Astrocyte of the hippocampus (primary cell): ENCODE measurements at regions not wholly inside any gene's neighbourhood (a gene's known extent, or its start where the extent isn't known, plus 50 kb on each side); places are given as distances from the start of the nearest gene placed in this dataset.
"Not testable (repeated sequence)": the region's sequence is repeated elsewhere in the genome, so short reads cannot be mapped to it uniquely, and the experiment has no call there.

Experiments
- DNase-seq: peaks from one replicate; pipeline ENCODE4 v3.0.0; 2011; ENCODE audit warnings: low read depth, low spot score

GRCh38 chr6:67563671-67564070 is 1071.4 kb upstream of the ADGRB3 start:
- no peak for DNase-seq

DNA sequence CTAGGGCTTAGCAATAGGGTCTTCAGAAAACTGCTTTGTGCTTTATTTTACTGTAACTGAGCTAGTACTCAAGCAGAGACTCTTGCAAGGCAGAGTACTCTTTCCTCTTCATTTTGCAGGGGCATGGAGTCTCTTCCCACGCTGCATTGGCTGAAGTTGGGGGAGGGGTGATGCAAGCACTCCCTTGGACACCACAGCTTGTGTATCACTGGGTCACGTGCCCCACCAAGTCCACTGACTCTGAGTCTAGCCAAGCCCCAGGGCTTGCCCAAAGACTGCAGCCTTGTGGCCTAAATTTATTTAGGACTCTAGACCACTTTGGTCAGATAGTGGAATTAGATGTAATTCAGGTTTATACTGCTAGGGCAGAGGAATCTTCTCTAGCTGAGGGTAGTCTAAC is 1075.0 kb upstream of the ADGRB3 start:
- no peak for DNase-seq

DNA sequence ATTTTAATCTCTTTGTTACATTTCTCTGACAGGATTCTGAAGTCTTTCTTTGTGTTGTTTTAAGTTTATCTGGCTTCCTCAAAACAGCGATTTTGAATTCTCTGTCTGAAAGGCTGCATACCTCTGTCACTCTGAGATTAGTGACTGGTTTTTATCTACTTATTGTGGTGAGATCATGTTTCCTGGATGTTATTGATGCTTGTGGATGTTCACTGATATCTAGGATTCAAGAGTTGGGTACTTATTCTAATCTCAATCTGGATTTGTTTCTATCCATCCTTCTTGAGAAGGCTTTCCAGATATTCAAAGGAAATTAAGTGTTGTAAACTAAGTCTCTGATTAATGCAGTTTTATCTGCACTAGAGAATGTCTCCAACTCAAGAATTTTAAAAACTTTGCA is 1076.1 kb upstream of the ADGRB3 start:
- DNase-seq: peak; percentile 16

GRCh38 chr6:67544851-67545452 is 1090.1 kb upstream of the ADGRB3 start:
- DNase-seq: no peak

GRCh38 chr6:67541586-67541985 is 1093.5 kb upstream of the ADGRB3 start:
- no peak for DNase-seq

DNA sequence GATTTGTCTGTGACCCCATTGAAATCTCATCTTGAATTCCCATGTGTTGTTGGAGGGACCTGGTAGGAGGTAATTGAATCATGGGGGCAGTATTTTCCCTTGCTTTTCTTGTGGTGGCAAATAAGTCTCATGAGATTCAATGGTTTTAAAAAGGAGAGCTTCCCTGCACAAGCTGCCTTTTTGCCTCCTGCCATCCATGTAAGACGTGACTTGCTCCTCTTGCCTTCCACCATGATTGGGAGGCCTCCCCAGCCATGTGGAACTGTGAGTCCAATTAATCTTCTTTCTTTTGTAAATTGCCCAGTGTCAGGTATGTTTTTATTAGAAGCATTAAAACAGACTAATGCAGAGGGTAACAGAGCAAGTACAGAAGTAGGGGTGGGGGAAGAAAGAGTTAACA is 1097.0 kb upstream of the ADGRB3 start:
- DNase-seq: no peak

- DNase-seq: peak; percentile 46
These were observed 1099.1 kb upstream of the ADGRB3 start for GRCh38 chr6:67535946-67536345.

DNA sequence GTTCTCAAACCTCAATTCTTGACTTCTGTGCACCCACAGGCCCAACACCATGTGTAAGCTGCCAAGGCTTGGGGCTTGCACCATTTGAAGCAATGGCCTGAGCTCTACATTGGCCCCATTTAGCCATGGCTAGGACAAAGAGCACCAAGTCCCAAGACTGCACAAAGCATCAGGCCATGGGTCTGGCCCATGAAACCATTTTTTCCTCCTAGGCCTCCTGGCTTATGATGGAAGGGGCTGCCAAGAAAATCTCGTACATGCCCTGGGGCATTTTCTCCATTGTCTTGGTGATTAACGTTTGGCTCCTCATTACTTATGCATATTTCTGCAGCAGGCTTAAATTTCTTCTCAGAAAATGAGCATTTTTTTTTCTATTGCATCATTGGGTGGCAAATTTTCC is 1128.7 kb upstream of the ADGRB3 start:
- no peak for DNase-seq

DNA sequence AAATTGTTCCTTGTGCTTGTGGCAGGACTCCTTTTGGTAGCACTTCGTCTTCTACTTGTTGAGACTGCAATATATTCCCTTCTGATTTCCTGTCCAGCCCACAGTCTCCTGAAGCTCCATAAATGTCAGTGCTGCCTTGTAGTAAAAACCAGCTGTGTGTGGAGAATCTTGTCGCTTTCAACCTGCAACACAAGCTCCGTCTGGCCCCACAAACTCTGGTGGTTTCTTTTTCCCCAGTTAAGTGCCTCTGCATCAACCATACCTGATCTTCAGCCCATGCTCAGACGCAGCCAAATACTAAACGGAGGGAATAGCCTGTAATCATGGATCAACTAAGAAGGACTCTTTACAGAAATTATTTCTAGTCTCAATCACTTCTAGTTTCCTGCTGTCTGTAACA is 1133.3 kb upstream of the ADGRB3 start:
- DNase-seq: no peak

DNA sequence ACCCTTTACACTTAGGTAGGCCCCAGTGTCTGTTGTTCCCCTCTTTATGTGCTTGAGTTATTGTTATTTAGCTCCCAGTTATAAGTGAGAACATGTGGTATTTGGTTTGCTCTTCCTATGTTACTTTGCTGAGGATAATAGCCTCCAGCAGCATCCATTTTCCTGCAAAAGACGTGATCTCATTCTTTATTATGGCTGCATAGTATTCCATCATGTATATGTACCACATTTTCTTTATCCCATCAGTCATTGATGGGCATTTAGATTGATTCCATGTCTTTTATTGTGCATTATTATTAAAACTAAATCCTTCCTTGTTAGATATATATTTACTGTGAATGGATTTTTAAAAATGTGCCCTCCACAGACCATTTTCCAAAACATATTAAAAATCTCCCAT is 1137.3 kb upstream of the ADGRB3 start:
- no peak for DNase-seq

DNA sequence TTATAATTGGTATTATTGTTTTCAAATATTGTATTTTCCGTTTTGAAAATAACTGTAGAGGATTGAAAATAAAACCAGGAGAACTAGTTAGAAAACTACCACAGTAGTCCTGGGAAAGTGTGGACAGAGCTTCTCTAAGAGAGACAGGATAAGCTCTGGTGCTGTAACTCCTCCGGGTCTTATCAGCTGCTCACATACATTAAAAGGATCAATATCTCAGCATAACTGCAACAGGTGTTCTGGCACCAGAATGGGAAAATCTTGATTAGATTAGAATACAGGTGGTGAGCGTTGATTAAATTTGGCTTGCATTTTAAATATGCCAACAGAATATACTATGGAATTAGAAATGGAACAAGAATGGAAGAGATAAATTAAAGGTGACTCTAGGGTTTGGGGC is 1138.9 kb upstream of the ADGRB3 start:
- DNase-seq: no peak

- no peak for DNase-seq
These were observed 1141.4 kb upstream of the ADGRB3 start for GRCh38 chr6:67493682-67494081.

- no peak for DNase-seq
These were observed 1159.4 kb upstream of the ADGRB3 start for GRCh38 chr6:67475700-67476099.

DNA sequence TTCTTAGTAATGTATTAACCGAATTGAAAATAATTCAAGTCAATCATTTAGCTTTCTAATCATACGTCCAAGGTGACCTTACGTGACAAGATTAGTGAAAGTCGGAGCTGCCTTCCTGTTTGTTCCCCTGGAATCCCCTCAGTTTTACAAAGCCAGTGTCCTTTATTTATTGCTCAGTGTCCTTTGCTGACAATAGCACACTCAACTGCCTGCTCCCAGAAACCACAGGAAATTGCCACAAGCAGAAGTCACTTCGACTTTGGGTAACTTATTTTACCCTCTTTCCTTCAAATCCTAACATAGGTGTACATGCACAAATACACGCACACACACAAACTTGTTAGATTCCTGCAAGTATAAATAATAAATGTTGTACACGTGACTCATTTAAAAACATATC is 1167.7 kb upstream of the ADGRB3 start:
- no peak for DNase-seq

- not testable (repeated sequence) for DNase-seq
These were observed 1172.4 kb upstream of the ADGRB3 start for GRCh38 chr6:67462725-67463124.

DNA sequence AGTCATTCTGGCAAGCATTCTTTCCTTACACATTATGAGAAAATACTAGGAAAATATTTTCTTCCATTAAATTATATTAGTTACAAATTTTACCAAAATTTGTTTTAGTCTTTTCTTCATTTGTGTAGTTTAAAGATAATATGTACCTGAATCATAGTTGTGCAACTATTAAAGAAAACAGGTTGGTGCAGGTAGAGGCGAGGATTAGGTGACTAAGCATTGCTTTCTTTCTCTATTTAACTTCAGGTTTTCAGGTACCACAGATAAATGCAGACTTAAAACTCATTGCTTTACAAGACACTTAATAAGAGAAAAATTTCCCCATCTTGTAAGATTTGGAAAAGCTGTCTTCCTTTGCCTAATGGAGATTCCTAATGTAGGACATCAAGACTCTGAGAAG is 1175.5 kb upstream of the ADGRB3 start:
- DNase-seq: no peak

- peak; percentile 0 for DNase-seq
These were observed 1176.8 kb upstream of the ADGRB3 start for GRCh38 chr6:67458265-67458664.

GRCh38 chr6:67451874-67452273 is 1183.2 kb upstream of the ADGRB3 start:
- DNase-seq: no peak

DNA sequence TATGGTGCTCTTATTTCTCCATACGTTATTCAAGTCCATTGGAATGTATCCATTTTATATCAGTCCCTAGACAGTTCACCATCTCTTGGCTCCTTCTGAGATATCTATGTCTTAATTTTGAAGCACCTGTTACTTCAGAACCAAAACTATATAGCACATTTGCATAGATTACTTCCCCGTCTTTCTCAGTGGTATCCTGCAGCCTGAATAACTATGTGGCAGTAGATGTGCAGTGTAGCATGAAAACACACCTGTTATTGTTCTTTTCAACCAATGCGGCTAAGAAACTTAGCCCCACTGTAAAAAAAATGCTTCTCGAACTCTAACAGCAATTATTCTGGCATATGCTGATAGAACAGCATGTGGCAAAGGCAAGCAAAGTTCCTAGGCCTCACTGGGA is 1184.4 kb upstream of the ADGRB3 start:
- no peak for DNase-seq

DNA sequence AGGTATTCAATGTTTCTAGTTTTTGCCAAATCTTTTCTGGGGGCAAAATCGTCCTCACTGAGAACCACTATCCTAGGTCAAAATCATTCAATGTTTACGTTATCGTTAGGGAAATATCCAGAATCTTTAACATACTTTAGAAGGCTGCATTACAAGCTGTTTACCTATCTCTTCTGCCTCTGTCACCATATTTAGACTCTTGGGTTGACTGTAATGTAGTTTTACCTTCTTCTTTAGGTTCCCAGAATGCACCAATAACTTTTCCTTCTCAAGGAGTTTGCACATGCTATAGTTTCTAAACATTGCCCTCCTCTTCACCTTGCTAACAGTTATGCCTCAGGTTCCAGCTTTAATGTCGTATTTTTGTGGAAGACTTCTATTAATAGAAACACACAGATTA is 1185.5 kb upstream of the ADGRB3 start:
- DNase-seq: no peak

- peak; percentile 2 for DNase-seq
These were observed 1202.0 kb upstream of the ADGRB3 start for GRCh38 chr6:67433124-67433523.

DNA sequence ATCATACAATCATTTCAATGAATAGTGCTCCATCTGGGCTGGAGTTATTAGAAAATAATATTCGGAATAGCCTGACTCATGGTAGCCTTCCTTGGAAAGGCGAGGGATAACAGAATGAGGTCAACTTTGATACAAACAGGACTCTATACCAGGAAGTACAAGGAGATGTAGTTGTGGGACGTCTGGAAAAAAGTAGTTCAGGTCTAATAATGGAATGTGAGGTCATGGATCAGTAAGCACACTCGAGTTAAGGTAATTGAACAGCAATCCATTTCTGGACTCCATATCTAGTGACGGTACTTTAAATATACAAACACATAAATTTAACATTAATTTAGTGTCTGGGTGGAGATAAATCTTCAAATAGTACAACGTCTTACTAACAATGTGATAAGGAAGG is 1204.0 kb upstream of the ADGRB3 start:
- DNase-seq: no peak

DNA sequence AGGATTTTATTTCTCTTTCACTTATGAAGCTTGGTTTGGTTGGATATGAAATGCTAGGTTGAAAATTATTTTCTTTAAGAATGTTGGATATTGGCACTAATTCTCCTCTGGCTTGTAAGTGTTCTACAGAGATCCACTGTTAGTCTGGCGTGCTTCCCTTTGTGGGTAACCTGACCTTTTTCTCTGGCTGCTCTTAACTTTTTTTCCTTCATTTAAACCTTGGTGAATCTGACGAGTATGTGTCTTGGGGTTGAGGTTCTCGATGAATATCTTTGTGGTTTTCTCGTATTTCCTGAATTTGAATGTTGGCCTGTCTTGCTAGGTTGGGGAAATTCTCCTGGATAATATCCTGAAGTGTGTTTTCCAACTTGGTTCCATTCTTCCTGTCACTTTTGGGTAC is 1208.4 kb upstream of the ADGRB3 start:
- DNase-seq: not testable (repeated sequence)

DNA sequence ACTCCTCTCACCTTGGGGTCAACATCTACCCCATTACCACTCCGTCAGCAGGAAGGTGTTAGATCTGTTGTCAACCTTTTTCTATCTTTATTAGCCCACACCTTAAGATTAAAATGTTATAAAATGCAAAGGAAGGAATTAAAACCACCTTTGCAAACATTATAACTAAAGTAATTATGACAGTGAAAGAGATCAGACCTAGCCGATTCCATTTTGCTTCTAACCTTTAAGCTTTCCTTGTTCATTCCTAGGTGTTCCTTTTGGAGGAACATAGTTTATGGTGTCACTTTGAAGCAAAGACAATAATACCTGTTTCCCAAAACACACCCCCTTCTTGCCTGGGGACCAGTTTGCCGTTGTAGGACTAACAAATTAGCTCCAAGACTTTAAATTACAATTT is 1223.0 kb upstream of the ADGRB3 start:
- no peak for DNase-seq
